ENCODE measurements at regions not wholly inside any gene's neighbourhood (a gene's known extent, or its start where the extent isn't known, plus 50 kb on each side); places are given as distances from the start of the nearest gene placed in this dataset.
"Not testable (repeated sequence)": the region's sequence is repeated elsewhere in the genome, so short reads cannot be mapped to it uniquely, and the experiment has no call there.

- no TSS peak for BruUV-seq (replicated peaks)
- TF ChIP-seq, protein P1, sequence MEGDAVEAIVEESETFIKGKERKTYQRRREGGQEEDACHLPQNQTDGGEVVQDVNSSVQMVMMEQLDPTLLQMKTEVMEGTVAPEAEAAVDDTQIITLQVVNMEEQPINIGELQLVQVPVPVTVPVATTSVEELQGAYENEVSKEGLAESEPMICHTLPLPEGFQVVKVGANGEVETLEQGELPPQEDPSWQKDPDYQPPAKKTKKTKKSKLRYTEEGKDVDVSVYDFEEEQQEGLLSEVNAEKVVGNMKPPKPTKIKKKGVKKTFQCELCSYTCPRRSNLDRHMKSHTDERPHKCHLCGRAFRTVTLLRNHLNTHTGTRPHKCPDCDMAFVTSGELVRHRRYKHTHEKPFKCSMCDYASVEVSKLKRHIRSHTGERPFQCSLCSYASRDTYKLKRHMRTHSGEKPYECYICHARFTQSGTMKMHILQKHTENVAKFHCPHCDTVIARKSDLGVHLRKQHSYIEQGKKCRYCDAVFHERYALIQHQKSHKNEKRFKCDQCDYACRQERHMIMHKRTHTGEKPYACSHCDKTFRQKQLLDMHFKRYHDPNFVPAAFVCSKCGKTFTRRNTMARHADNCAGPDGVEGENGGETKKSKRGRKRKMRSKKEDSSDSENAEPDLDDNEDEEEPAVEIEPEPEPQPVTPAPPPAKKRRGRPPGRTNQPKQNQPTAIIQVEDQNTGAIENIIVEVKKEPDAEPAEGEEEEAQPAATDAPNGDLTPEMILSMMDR (conservative IDR thresholded peaks at IDR 0.05; ENCODE audit: low read length) = no peak
- no peak for TF ChIP-seq EZH2phosphoT487 (IDR thresholded peaks at IDR 0.05; ENCODE audit: borderline replicate concordance, low read depth, low read length)
- no peaks in the 10 kb centered on the region for H3K36me3 ChIP-seq (ENCODE audit: insufficient read depth, low read length)
- H3K79me2 ChIP-seq (ENCODE audit: insufficient read depth, low read depth, low read length) = no peaks in the 10 kb centered on the region
- no peak for DNase-seq (ENCODE audit: low spot score)
- H2AFZ ChIP-seq (ENCODE audit: low read length) = no peak overlapping the region
- no peak overlapping the region for H3K4me2 ChIP-seq (ENCODE audit: low read length)
- no peaks in the 10 kb centered on the region for H3K9me3 ChIP-seq (ENCODE audit: low read length)
- no peaks in the 10 kb centered on the region for H3K9me2 ChIP-seq (ENCODE audit: insufficient read depth, low read length)
- ChIA-PET POLR2A (no interaction called here), CTCF (ENCODE audit: unreplicated experiment) (no interaction called here)
- H3K4me1 ChIP-seq (ENCODE audit: insufficient read depth, low read length, poor library complexity, severe bottlenecking) = no peaks in the 10 kb centered on the region
- no peaks in the 10 kb centered on the region for H4K20me1 ChIP-seq (ENCODE audit: insufficient read depth, low read length)
- no peak overlapping the region for H3K4me3 ChIP-seq (ENCODE audit: low read depth, low read length, poor library complexity, severe bottlenecking)
- intact Hi-C loops (cut with micrococcal nuclease; ENCODE audit: unreplicated experiment) = no loop called here
- H3K27ac ChIP-seq (ENCODE audit: low read depth, low read length, poor library complexity, severe bottlenecking) = no peak overlapping the region
Observed at GRCh38 chr5:13207112-13207511, 737.4 kb downstream of the DNAH5 start.

GRCh38 chr5:13201022-13201421 is 743.5 kb downstream of the DNAH5 start:
- intact Hi-C loops (cut with micrococcal nuclease; ENCODE audit: unreplicated experiment) = no loop called here
- DNase-seq (ENCODE audit: low spot score) = no peak
- no peak overlapping the region for H3K4me2 ChIP-seq (ENCODE audit: low read length)
- no peaks in the 10 kb centered on the region for H3K36me3 ChIP-seq (ENCODE audit: insufficient read depth, low read length)
- POLR2A ChIA-PET = no interaction called here
- no peaks in the 10 kb centered on the region for H3K79me2 ChIP-seq (ENCODE audit: insufficient read depth, low read depth, low read length)
- no peak overlapping the region for H3K4me3 ChIP-seq (ENCODE audit: low read depth, low read length, poor library complexity, severe bottlenecking)
- no peaks in the 10 kb centered on the region for H3K4me1 ChIP-seq (ENCODE audit: insufficient read depth, low read length, poor library complexity, severe bottlenecking)
- H3K27ac ChIP-seq (ENCODE audit: low read depth, low read length, poor library complexity, severe bottlenecking) = no peak overlapping the region
- no peak overlapping the region for H2AFZ ChIP-seq (ENCODE audit: low read length)
- no peaks in the 10 kb centered on the region for H4K20me1 ChIP-seq (ENCODE audit: insufficient read depth, low read length)
- no peaks in the 10 kb centered on the region for H3K9me3 ChIP-seq (ENCODE audit: low read length)
- no peak for TF ChIP-seq EZH2phosphoT487 (IDR thresholded peaks at IDR 0.05; ENCODE audit: borderline replicate concordance, low read depth, low read length)
- TF ChIP-seq, protein P1 (conservative IDR thresholded peaks at IDR 0.05; ENCODE audit: low read length) = no peak
- no TSS peak for BruUV-seq (replicated peaks)
- CTCF ChIA-PET (ENCODE audit: unreplicated experiment) = no interaction called here
- H3K9me2 ChIP-seq (ENCODE audit: insufficient read depth, low read length) = no peaks in the 10 kb centered on the region

- POLR2A ChIA-PET; H3K4me2 ChIP-seq (ENCODE audit: low read length); BruUV-seq (replicated peaks); H3K79me2 ChIP-seq (ENCODE audit: insufficient read depth, low read depth, low read length); intact Hi-C loops (cut with micrococcal nuclease; ENCODE audit: unreplicated experiment); H3K4me1 ChIP-seq (ENCODE audit: insufficient read depth, low read length, poor library complexity, severe bottlenecking); H3K4me3 ChIP-seq (ENCODE audit: low read depth, low read length, poor library complexity, severe bottlenecking); H4K20me1 ChIP-seq (ENCODE audit: insufficient read depth, low read length); H3K9me3 ChIP-seq (ENCODE audit: low read length); DNase-seq (ENCODE audit: low spot score); H3K36me3 ChIP-seq (ENCODE audit: insufficient read depth, low read length); CTCF ChIA-PET (ENCODE audit: unreplicated experiment); H2AFZ ChIP-seq (ENCODE audit: low read length); H3K27ac ChIP-seq (ENCODE audit: low read depth, low read length, poor library complexity, severe bottlenecking); H3K9me2 ChIP-seq (ENCODE audit: insufficient read depth, low read length): not testable (repeated sequence)
Observed at GRCh38 chr5:13198226-13198625, 746.3 kb downstream of the DNAH5 start.
